ENCODE measurements at regions not wholly inside any gene's neighbourhood (a gene's known extent, or its start where the extent isn't known, plus 50 kb on each side); places are given as distances from the start of the nearest gene placed in this dataset.

GRCh38 chr5:159784993-159785392, 131.3 kb upstream of the ADRA1B start:
- Histone ChIP-seq H3K4me2 (ENCODE audit: insufficient read depth, low read length) (no peak overlapping the region), H4K20me1 (replicated peaks; ENCODE audit: control insufficient read depth, extremely low read depth, insufficient read depth, low read length) (no peaks in the 10 kb centered on the region)
- no peak for FAIRE-seq

More at GRCh38 chr5:159784993-159785392, 131.3 kb upstream of the ADRA1B start:
- no peaks in the 10 kb centered on the region for H3K4me1 ChIP-seq (ENCODE audit: control insufficient read depth, extremely low read depth, insufficient read depth, low read length)
- H3K4me3 ChIP-seq (replicated peaks in 1 of 3; ENCODE audit: insufficient read depth in 1 of 3, low read depth in 1 of 3, low read length in 3 of 3) = no peak overlapping the region
- H3K27me3 ChIP-seq (ENCODE audit: control insufficient read depth in 2 of 2, insufficient read depth in 2 of 2, low read length in 2 of 2) = no peaks in the 10 kb centered on the region
- no peak overlapping the region for H3K9ac ChIP-seq (replicated peaks; ENCODE audit: extremely low read depth, insufficient read depth, low read length)
- ChIA-PET POLR2A (no interaction called here), CTCF (no interaction called here)
- intact Hi-C loops (cut with micrococcal nuclease) = no loop called here
- H3K79me2 ChIP-seq (ENCODE audit: control insufficient read depth, insufficient read depth, low read length) = no peaks in the 10 kb centered on the region
- no peak overlapping the region for H2AFZ ChIP-seq (ENCODE audit: low read depth, low read length)
- BruUV-seq (replicated peaks) = no TSS peak
- dilution Hi-C loops (cut with MboI; ENCODE audit: extremely low pct_ligation_motif_present, low sequenced_read_pairs) = no loop called here
- H3K9me3 ChIP-seq (replicated peaks; ENCODE audit: control insufficient read depth, insufficient read depth, low read length) = no peaks in the 10 kb centered on the region
- no peak for TF ChIP-seq EZH2 (IDR thresholded peaks at IDR 0.05; ENCODE audit: borderline replicate concordance, low read depth, low read length, severe bottlenecking)
- no peak for TF ChIP-seq MAX (IDR thresholded peaks at IDR 0.05; ENCODE audit: insufficient read depth, insufficient read length)
- no peak for TF ChIP-seq CTCF (IDR thresholded peaks at IDR 0.05; ENCODE audit: extremely low read depth in 1 of 2, insufficient read depth in 1 of 2, low read depth in 1 of 2, low read length in 2 of 2)
- no peak for TF ChIP-seq GATA2 (IDR thresholded peaks at IDR 0.05; ENCODE audit: insufficient read depth, insufficient read length, low read depth, low read length)
- no peak for TF ChIP-seq MYC (IDR thresholded peaks at IDR 0.05; ENCODE audit: low read depth, low read length)
- no peak for TF ChIP-seq POLR2A (IDR thresholded peaks at IDR 0.05; ENCODE audit: low read depth, low read length)
- TF ChIP-seq FOS (IDR thresholded peaks at IDR 0.05; ENCODE audit: borderline replicate concordance, insufficient read depth, low read length) = no peak
- no peak for TF ChIP-seq JUN (IDR thresholded peaks at IDR 0.05; ENCODE audit: borderline replicate concordance, insufficient read depth, insufficient read length, low read depth)
- no peak for TF ChIP-seq POLR2AphosphoS5 (IDR thresholded peaks at IDR 0.05; ENCODE audit: insufficient read depth, low read depth, low read length)
- H3K9me1 ChIP-seq (replicated peaks; ENCODE audit: control insufficient read depth, extremely low read depth, insufficient read depth, low read length) = no peaks in the 10 kb centered on the region
- H3K36me3 ChIP-seq (ENCODE audit: control insufficient read depth in 2 of 2, extremely low read depth in 1 of 2, insufficient read depth in 2 of 2, low read length in 2 of 2) = no peaks in the 10 kb centered on the region
- DNase-seq (ENCODE audit: low read depth, low spot score) = no peak
- H3K27ac ChIP-seq (ENCODE audit: insufficient read depth, low read depth, low read length) = no peak overlapping the region
